HEK293 (cell line): ENCODE measurements at regions not wholly inside any gene's neighbourhood (a gene's known extent, or its start where the extent isn't known, plus 50 kb on each side); places are given as distances from the start of the nearest gene placed in this dataset.

Source experiments
- CTCF ChIP-seq: fragments of 450-650 bp; formaldehyde crosslinking; IDR thresholded peaks from 2 replicates; pipeline ENCODE4 v1.5.1; 2016; ENCODE audit warnings: missing biosample characterization, missing genetic modification characterization
- MYNN ChIP-seq: fragments of 450-650 bp; formaldehyde crosslinking; IDR thresholded peaks from 2 replicates; pipeline ENCODE4 v1.5.1; 2016; ENCODE audit warnings: missing biosample characterization, missing genetic modification characterization, borderline replicate concordance
- TCF7L2 ChIP-seq: IDR thresholded peaks from 2 replicates; pipeline ENCODE4 v1.6.1; 2011; ENCODE audit warnings: low read depth, mild to moderate bottlenecking, inconsistent platforms, low read length, moderate library complexity, borderline replicate concordance
- ZBTB1 ChIP-seq: fragments of 450-650 bp; formaldehyde crosslinking; IDR thresholded peaks from 2 replicates; pipeline ENCODE4 v1.5.1; 2016; ENCODE audit warnings: missing biosample characterization, missing genetic modification characterization
- ZNF10 ChIP-seq: fragments of 450-650 bp; formaldehyde crosslinking; IDR thresholded peaks from 2 replicates; pipeline ENCODE4 v1.5.1; 2017; ENCODE audit warnings: missing biosample characterization, missing genetic modification characterization
- ZNF114 ChIP-seq: fragments of 450-650 bp; formaldehyde crosslinking; IDR thresholded peaks from 2 replicates; pipeline ENCODE4 v1.5.0; 2017; ENCODE audit warnings: missing biosample characterization, missing genetic modification characterization
- ZNF394 ChIP-seq: fragments of 450-650 bp; formaldehyde crosslinking; IDR thresholded peaks from 2 replicates; pipeline ENCODE4 v1.5.1; 2016; ENCODE audit warnings: missing biosample characterization, missing genetic modification characterization, mild to moderate bottlenecking, moderate library complexity, borderline replicate concordance
- ZNF423 ChIP-seq: fragments of 450-650 bp; formaldehyde crosslinking; IDR thresholded peaks from 2 replicates; pipeline ENCODE4 v1.5.1; 2016; ENCODE audit warnings: missing biosample characterization, missing genetic modification characterization
- TF ChIP-seq, protein P1 (sequence below): fragments of 450-650 bp; formaldehyde crosslinking; IDR thresholded peaks from 2 replicates; pipeline ENCODE4 v1.5.1; 2017; ENCODE audit warnings: missing biosample characterization, mild to moderate bottlenecking, missing genetic modification characterization, moderate library complexity
- TF ChIP-seq, protein P2 (sequence below): fragments of 450-650 bp; formaldehyde crosslinking; IDR thresholded peaks from 2 replicates; pipeline ENCODE4 v1.5.1; 2016; ENCODE audit warnings: missing biosample characterization, missing genetic modification characterization

- no peak for TF ChIP-seq ZNF423
- no peak for TF ChIP-seq CTCF (tag by site-specific recombination)
- TF ChIP-seq, protein P1, sequence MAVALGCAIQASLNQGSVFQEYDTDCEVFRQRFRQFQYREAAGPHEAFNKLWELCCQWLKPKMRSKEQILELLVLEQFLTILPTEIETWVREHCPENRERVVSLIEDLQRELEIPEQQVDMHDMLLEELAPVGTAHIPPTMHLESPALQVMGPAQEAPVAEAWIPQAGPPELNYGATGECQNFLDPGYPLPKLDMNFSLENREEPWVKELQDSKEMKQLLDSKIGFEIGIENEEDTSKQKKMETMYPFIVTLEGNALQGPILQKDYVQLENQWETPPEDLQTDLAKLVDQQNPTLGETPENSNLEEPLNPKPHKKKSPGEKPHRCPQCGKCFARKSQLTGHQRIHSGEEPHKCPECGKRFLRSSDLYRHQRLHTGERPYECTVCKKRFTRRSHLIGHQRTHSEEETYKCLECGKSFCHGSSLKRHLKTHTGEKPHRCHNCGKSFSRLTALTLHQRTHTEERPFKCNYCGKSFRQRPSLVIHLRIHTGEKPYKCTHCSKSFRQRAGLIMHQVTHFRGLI (tag by site-specific recombination): no peak
- TF ChIP-seq ZNF394 (tag by site-specific recombination): no peak
- TF ChIP-seq, protein P2, sequence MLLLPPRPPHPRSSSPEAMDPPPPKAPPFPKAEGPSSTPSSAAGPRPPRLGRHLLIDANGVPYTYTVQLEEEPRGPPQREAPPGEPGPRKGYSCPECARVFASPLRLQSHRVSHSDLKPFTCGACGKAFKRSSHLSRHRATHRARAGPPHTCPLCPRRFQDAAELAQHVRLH (tag by site-specific recombination): no peak
- TF ChIP-seq ZBTB1 (tag by site-specific recombination): no peak
- TF ChIP-seq ZNF114 (tag by site-specific recombination): no peak
- no peak for TF ChIP-seq MYNN
- TF ChIP-seq ZNF10 (tag by site-specific recombination): no peak
- TF ChIP-seq TCF7L2: no peak
Observed at GRCh38 chr7:41046776-41047175, 656.1 kb downstream of the INHBA start.
